ENCODE measurements at regions not wholly inside any gene's neighbourhood (a gene's known extent, or its start where the extent isn't known, plus 50 kb on each side); places are given as distances from the start of the nearest gene placed in this dataset.

GRCh38 chr7:84705706-84706105 is 481.1 kb downstream of the SEMA3D start:
- TF ChIP-seq CTCF (conservative IDR thresholded peaks at IDR 0.05 in 1 of 2, IDR thresholded peaks at IDR 0.05 in 1 of 2; ENCODE audit: extremely low read depth in 1 of 2, insufficient read depth in 1 of 2, low read depth in 1 of 2, low read length in 2 of 2) = no peak
- no peak for TF ChIP-seq EZH2 (IDR thresholded peaks at IDR 0.05; ENCODE audit: borderline replicate concordance, low read length)
